ENCODE measurements at regions not wholly inside any gene's neighbourhood (a gene's known extent, or its start where the extent isn't known, plus 50 kb on each side); places are given as distances from the start of the nearest gene placed in this dataset.
A peak's percentile ranks its signal among the peaks of the same experiment; 100 is the strongest.

DNA sequence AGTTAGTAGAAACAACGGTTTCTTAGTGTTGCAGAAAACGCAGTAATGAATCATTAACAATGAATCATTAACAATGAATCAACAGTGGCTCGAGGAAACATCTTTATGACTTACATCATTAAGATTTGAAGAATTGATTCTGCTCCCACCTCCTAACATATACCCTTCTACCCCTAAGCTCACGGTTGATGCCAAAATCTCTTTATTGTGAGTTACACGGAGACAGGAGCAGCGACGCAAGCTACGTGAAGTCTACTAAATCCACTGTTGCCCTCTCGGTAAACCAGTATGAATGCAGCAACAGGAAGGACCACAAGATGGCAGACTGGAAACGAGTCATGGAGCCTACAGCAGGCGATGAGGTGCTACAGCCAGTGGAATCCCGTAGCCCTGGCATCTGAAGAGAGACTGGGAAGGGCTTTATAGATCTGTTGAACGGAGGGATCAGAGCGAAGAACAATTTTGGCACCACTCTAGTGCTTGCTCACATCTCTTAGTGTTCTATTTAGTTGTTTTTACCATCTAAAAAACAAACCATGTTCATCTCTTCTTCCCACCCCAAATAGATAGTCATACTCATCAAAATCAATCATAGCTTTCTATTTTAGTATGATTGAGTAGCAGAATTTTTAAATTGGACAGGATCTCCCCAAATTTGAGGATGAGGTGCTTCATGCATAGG lies 332.7 kb downstream of the DUSP6 start:
- peak; percentile 91 for DNase-seq (ENCODE audit: low read depth)
- TF ChIP-seq CTCF (IDR thresholded peaks at IDR 0.05; ENCODE audit: insufficient read depth, low read length, severe bottlenecking): peak; percentile 84
- Histone ChIP-seq H3K4me3 (ENCODE audit: low read depth, low read length) (peak overlapping the region; percentile 26), H3K36me3 (ENCODE audit: control insufficient read depth, insufficient read depth, low read length) (no peaks in the 10 kb centered on the region), H3K27me3 (ENCODE audit: control insufficient read depth, insufficient read depth, low read length) (no peaks in the 10 kb centered on the region)
- peak; percentile 82 for FAIRE-seq

GRCh38 chr12:89016970-89017778 lies 335.1 kb downstream of the DUSP6 start:
- no peaks in the 10 kb centered on the region for H3K36me3 ChIP-seq (ENCODE audit: control insufficient read depth, insufficient read depth, low read length)
- no peak overlapping the region for H3K4me3 ChIP-seq (ENCODE audit: low read depth, low read length)
- no peaks in the 10 kb centered on the region for H3K27me3 ChIP-seq (ENCODE audit: control insufficient read depth, insufficient read depth, low read length)
- FAIRE-seq (no peak), DNase-seq (ENCODE audit: low read depth) (peak; percentile 73)
- peak; percentile 65 for TF ChIP-seq CTCF (IDR thresholded peaks at IDR 0.05; ENCODE audit: insufficient read depth, low read length, severe bottlenecking)

DNA sequence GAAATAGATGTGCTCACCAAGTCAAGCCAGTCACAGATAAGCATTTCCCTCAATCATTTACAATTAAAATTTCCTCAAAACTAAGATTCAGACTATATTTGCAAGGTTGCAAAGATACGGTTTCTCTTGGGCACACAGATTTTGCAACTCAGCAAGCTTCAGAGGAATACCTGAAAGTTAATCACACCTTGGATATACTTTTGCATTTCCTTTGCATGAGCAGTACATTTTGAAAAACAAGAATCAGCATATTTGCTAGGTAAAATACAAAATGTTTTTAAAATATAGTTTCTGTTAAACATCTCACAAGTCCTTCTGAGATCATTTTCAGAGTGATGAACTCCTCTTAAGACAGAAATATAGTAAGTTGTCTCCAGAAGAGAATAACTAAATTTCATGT lies 336.9 kb downstream of the DUSP6 start:
- Histone ChIP-seq H3K27me3 (ENCODE audit: control insufficient read depth, insufficient read depth, low read length) (no peaks in the 10 kb centered on the region), H3K36me3 (ENCODE audit: control insufficient read depth, insufficient read depth, low read length) (no peaks in the 10 kb centered on the region), H3K4me3 (ENCODE audit: low read depth, low read length) (no peak overlapping the region)
- no peak for TF ChIP-seq CTCF (IDR thresholded peaks at IDR 0.05; ENCODE audit: insufficient read depth, low read length, severe bottlenecking)
- FAIRE-seq (no peak), DNase-seq (ENCODE audit: low read depth) (no peak)

GRCh38 chr12:88998421-88998820 lies 353.9 kb downstream of the DUSP6 start:
- H3K36me3 ChIP-seq (ENCODE audit: control insufficient read depth, insufficient read depth, low read length): no peaks in the 10 kb centered on the region
- DNase-seq (ENCODE audit: low read depth) (no peak), FAIRE-seq (no peak)
- H3K27me3 ChIP-seq (ENCODE audit: control insufficient read depth, insufficient read depth, low read length): no peaks in the 10 kb centered on the region
- no peak overlapping the region for H3K4me3 ChIP-seq (ENCODE audit: low read depth, low read length)
- no peak for TF ChIP-seq CTCF (IDR thresholded peaks at IDR 0.05; ENCODE audit: insufficient read depth, low read length, severe bottlenecking)

DNA sequence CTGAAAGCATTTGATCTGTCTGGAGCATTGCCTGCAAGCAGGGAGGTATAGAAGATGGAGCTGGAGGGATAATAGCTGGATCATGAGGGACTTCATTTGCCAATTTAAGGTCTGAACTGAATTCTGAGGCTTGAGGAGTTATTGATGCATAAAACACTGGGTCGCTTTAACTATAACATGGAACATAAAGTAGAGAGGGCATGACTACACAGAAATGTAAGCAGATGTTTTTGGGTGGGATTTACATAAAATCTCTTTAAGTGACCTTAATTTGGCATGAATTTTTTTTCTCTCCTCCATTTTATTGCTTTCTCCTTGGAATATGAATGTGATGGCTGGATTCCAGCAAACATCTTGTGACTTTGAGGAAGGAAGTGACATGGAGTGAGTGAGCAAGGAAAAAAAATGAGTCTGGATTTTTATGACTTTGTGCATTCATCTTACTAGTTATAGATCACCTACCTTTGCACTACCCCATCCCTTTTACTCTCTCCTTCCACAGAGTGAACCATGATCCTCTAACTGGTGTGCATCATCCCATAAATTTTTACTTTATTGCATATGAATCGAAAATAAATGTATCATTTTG lies 356.0 kb downstream of the DUSP6 start:
- Histone ChIP-seq H3K4me3 (ENCODE audit: low read depth, low read length) (no peak overlapping the region), H3K27me3 (ENCODE audit: control insufficient read depth, insufficient read depth, low read length) (no peaks in the 10 kb centered on the region), H3K36me3 (ENCODE audit: control insufficient read depth, insufficient read depth, low read length) (no peaks in the 10 kb centered on the region)
- no peak for TF ChIP-seq CTCF (IDR thresholded peaks at IDR 0.05; ENCODE audit: insufficient read depth, low read length, severe bottlenecking)
- DNase-seq (ENCODE audit: low read depth) (no peak), FAIRE-seq (no peak)
